Gastroesophageal sphincter (tissue), 4 donors: ENCODE measurements at regions not wholly inside any gene's neighbourhood (a gene's known extent, or its start where the extent isn't known, plus 50 kb on each side); places are given as distances from the start of the nearest gene placed in this dataset.

Experiments
- ATAC-seq: fragments of 150-250 bp; one replicate; pipeline ENCODE4 v1.9.1; 2016; ENCODE audit warnings: mild to moderate bottlenecking, moderate library complexity
- H3K27ac ChIP-seq, 4 donors: fragments of 200-600 bp; sonication (generic) in 3 of 4; 1 replicate in 3 of 4; 2 replicates in 1 of 4; pipeline ENCODE4 v1.5.1; 2016 to 2019
- H3K27me3 ChIP-seq: fragments of 200-600 bp; sonication (generic); one replicate; pipeline ENCODE4 v1.5.1; 2019
- H3K36me3 ChIP-seq, 2 donors: fragments of 200-600 bp; sonication (generic); one replicate each; pipeline ENCODE4 v1.5.1; 2019; ENCODE audit warnings: control low read depth in 1 of 2
- H3K4me1 ChIP-seq, 3 donors: fragments of 200-600 bp; sonication (generic); 1 replicate in 2 of 3; 2 replicates in 1 of 3; pipeline ENCODE4 v1.5.1; 2016 to 2019; ENCODE audit warnings: control low read depth in 2 of 3
- H3K4me3 ChIP-seq, 2 donors: fragments of 200-600 bp; sonication (generic); one replicate each; pipeline ENCODE4 v1.5.1; 2019; ENCODE audit warnings: mild to moderate bottlenecking in 1 of 2, moderate library complexity in 1 of 2
- H3K9me3 ChIP-seq, 3 donors: fragments of 200-600 bp; sonication (generic); one replicate each; pipeline ENCODE4 v1.5.1; 2017 to 2019; ENCODE audit warnings: control low read depth in 2 of 3
- CTCF ChIP-seq, 4 experiments: fragments of 200-600 bp in 2 of 4; fragments of 450-650 bp in 2 of 4; sonication (generic) in 1 of 4; IDR thresholded peaks; one replicate each; pipeline ENCODE4 v1.5.1; 2017 to 2019; ENCODE audit warnings: antibody characterized with exemption in 4 of 4, mild to moderate bottlenecking in 2 of 4, moderate library complexity in 2 of 4
- EP300 ChIP-seq: sonication (generic); formaldehyde crosslinking; IDR thresholded peaks from one replicate; pipeline ENCODE4 v1.6.1; 2017; ENCODE audit warnings: antibody characterized with exemption, mild to moderate bottlenecking
- POLR2A ChIP-seq, 2 donors: fragments of 450-650 bp; IDR thresholded peaks; one replicate each; pipeline ENCODE4 v1.6.1; 2017; ENCODE audit warnings: antibody characterized with exemption in 2 of 2, mild to moderate bottlenecking in 2 of 2, moderate library complexity in 1 of 2
- POLR2AphosphoS5 ChIP-seq: sonication (generic); formaldehyde crosslinking; IDR thresholded peaks from one replicate; pipeline ENCODE4 v1.6.1; 2017; ENCODE audit warnings: antibody characterized with exemption
- WGBS, 2 donors: methylation state at CpG; one replicate each; pipeline ENCODE4 v1.1.5; 2018; ENCODE audit warnings: low coverage in 1 of 2; 5-methylcytosine and 5-hydroxymethylcytosine counted together

GRCh38 chr10:123348691-123349572, 194.7 kb downstream of the BUB3 start:
- TF ChIP-seq CTCF (IDR thresholded peaks at IDR 0.05) (no peak), POLR2A (IDR thresholded peaks at IDR 0.05) (no peak), POLR2AphosphoS5 (no peak), EP300 (no peak)
- 89 to 95% methylated on average over 14 to 16 of the region's 19 CpGs for WGBS, 2 donors
- H3K27me3 ChIP-seq = no peaks in the 10 kb centered on the region
- H3K4me3 ChIP-seq = no peak overlapping the region
- no peaks in the 10 kb centered on the region for H3K36me3 ChIP-seq
- H3K9me3 ChIP-seq = no peaks in the 10 kb centered on the region
- H3K27ac ChIP-seq = no peak overlapping the region
- no peak for ATAC-seq
- H3K4me1 ChIP-seq = no peaks in the 10 kb centered on the region

- no peak for ATAC-seq
- Histone ChIP-seq H3K4me1 (no peaks in the 10 kb centered on the region), H3K4me3 (no peak overlapping the region), H3K9me3 (no peaks in the 10 kb centered on the region), H3K27ac (no peak overlapping the region), H3K27me3 (no peaks in the 10 kb centered on the region), H3K36me3 (no peaks in the 10 kb centered on the region)
- TF ChIP-seq POLR2A (IDR thresholded peaks at IDR 0.05) (no peak), CTCF (IDR thresholded peaks at IDR 0.05) (no peak), EP300 (no peak), POLR2AphosphoS5 (no peak)
- WGBS, 2 donors = 93% methylated on average over 11 of the region's 17 CpGs; no CpG with 5 or more reads in 1 of the 2 donors
Measured at GRCh38 chr10:123351715-123352114, 197.5 kb downstream of the BUB3 start.

- no peak for ATAC-seq
- WGBS, 2 donors = 77 to 93% methylated on average over 4 to 7 of the region's 7 CpGs
- no peaks in the 10 kb centered on the region for H3K4me1 ChIP-seq
- no peaks in the 10 kb centered on the region for H3K9me3 ChIP-seq
- no peaks in the 10 kb centered on the region for H3K27me3 ChIP-seq
- no peaks in the 10 kb centered on the region for H3K36me3 ChIP-seq
- no peak overlapping the region for H3K27ac ChIP-seq
- no peak for TF ChIP-seq POLR2A (IDR thresholded peaks at IDR 0.05)
- no peak for TF ChIP-seq EP300
- no peak for TF ChIP-seq CTCF (IDR thresholded peaks at IDR 0.05)
- no peak for TF ChIP-seq POLR2AphosphoS5
- no peak overlapping the region for H3K4me3 ChIP-seq
Measured at GRCh38 chr10:123354521-123354920, 200.3 kb downstream of the BUB3 start.

GRCh38 chr10:123355748-123356481, 201.7 kb downstream of the BUB3 start:
- TF ChIP-seq CTCF (IDR thresholded peaks at IDR 0.05) (no peak), POLR2A (IDR thresholded peaks at IDR 0.05) (no peak), POLR2AphosphoS5 (no peak), EP300 (no peak)
- Histone ChIP-seq H3K4me1 (no peaks in the 10 kb centered on the region), H3K27ac (no peak overlapping the region), H3K27me3 (no peaks in the 10 kb centered on the region), H3K36me3 (no peaks in the 10 kb centered on the region), H3K9me3 (no peaks in the 10 kb centered on the region), H3K4me3 (no peak overlapping the region)
- WGBS, 2 donors = 66 to 71% methylated on average over 6 of the region's 6 CpGs
- no peak for ATAC-seq
